ENCODE measurements at regions not wholly inside any gene's neighbourhood (a gene's known extent, or its start where the extent isn't known, plus 50 kb on each side); places are given as distances from the start of the nearest gene placed in this dataset.

DNA sequence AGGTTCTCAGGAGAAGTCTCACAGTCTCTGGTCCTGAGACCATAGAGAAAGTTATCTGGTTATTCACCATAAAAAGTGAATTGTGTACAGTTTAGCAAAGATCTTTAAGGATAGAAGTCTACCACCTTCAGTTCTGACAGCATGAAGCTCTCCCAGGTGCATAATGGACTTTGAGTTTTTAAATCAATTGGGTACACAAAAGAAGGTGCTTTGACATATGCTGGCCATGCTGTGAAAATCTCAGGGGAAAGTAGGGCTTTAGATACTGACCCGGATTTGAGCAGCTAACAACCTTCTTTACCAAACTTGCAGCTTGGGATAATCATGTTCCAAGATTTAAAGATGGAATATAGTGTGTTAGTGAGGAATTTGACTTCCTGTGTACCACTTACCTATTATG is 264.2 kb downstream of the ZSWIM6 start:
- DNase-seq = no peak

DNA sequence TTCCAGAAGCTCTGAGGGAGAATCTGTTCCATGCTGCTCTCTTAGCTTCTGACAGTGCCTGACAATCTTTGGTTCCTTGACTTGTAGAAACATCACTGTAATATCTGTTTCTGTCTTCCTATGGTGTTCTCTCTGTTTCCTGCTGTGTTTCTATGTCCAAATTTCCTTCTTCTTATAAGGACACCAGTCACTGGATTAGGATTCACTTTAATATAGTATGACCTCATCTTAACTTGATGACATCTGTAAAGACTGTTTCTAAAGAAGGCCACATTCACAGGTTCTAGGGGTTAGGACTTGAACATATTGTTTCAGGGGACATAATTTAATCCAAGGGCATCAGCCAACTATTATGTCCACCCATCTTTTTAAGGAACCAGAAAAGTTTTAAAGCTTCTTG is 265.6 kb downstream of the ZSWIM6 start:
- no peak for DNase-seq

DNA sequence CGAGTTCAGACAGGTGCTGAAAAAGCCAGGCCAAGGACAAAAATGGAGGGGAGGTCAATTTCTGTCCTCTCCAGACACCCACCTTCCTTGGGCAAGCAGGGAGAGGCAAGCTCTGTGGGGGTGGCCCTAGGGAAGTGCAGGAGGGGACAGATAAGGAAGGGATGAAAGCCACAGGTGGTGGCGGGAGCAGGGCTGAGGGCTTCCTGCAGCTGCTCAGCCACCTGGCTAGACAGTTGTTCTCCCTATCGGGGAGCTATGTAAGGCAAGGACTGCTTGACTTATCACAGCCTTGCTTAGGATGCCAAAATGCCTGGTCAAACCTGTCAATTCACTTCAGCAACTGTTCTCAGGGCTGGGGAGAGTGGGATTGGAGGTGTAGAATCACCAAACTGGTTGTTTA is 266.1 kb downstream of the ZSWIM6 start:
- DNase-seq = no peak

DNA sequence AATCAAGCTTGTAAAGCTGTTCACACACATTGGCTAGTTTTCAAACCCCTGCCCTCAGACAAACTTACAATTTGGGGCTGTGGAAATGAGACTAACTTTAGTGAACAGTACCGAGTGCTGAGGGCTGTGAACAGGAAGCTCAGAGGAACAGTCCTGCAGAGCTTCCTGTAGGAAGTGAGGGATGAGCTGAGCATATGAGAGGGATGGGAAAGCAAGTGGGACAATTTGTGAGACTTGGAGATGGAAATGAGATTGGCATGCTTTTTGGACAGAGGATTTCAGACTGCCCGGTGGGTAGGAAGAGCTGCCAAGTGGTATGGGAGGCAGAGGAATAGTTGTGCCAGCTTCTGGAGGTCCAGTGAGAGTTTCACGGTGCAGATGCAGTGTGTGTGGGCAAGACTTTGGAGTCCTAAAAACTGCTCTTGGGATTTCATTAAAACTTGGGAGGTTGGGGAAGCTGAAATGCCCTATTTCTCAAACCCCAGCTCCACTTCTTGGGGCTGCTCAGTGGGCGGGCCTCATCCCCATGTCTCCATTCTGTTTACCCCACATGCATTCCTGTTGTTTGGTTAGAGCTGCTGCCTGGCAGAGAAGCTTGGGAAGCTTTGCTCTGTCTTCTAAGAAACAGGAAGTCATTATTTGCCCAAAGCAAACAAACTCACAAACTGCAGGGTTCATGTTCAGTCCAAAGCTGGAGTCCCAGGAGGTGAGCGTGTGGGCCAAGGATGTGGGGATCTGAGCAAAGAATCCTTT is 267.5 kb downstream of the ZSWIM6 start:
- DNase-seq = peak; percentile 32

DNA sequence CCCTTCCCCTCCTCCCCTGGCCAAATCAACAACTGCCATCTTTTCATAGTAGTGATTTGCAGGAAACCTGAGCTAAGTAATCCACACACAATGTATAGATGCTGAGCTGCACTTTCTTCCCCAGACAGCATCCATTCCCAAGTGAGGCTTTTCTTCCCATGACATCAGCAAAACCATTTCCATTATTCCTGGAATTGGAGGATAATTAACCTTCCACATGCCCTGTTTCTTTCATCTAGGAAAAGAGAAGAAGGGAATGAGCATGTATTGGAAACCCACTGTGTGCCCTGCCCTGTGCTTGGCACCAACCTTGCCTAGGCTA is 268.0 kb downstream of the ZSWIM6 start:
- DNase-seq = no peak

DNA sequence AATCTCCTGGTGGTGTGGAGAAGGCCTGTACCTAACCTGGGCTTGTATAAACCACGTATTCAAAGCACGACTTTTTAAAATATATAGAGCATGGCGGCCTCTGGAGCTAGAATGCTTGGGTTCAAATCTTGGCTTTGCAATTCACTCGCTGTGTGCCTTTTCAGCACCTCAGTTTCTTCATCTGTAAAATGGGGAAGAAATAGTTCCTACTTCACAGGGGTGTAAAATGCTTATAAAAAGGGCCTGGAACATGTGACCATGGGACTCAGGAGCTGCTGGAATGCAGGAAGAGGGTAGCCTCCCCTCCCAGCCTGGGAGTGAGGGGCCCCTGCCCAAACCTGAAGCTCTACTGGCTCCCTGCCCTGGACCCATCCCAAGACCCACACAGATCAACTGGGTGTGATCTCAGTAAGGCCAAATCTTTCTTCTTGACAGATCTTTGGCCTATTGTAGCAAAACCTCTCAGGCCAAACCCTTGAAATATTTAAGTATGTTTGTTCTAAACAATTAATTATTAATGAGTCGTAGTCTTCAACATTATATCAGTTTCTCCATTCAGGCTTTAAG is 269.0 kb downstream of the ZSWIM6 start:
- DNase-seq = peak; percentile 12

DNA sequence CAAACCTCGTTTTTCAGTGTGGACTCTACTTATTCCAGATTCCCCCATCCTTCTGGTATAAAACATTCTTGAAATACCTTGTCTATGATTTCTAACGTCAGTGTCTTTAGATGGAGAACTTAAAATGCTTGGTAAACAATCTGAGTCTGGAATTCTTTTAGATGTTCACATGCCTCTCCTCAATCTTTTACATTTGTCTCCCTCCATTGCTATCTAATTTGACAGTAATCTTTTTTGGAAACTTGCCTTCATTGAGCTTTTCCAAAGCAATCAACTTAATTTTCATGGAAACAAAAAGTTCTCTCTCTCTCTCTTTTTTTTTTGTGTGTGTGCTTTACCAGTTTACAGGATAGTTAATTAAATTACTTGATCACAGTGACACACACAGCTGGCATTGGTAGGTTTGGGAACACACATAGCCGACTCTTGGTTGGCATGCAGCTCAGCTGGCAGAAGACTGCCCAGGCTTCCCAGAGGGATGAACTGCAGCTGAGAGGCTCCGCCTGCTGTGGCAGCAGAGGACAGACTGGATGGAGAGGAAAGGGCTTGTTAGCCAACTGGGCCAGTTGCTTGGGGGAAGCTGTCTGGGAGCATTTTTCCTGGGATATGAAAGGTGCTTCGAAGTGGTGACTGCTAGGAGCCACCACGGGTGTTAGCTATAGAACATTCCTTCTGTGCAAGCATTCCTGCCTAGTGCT is 271.3 kb downstream of the ZSWIM6 start:
- peak; percentile 48 for DNase-seq

- DNase-seq = peak; percentile 11
These were observed 272.3 kb downstream of the ZSWIM6 start for GRCh38 chr5:61604076-61605025.

DNA sequence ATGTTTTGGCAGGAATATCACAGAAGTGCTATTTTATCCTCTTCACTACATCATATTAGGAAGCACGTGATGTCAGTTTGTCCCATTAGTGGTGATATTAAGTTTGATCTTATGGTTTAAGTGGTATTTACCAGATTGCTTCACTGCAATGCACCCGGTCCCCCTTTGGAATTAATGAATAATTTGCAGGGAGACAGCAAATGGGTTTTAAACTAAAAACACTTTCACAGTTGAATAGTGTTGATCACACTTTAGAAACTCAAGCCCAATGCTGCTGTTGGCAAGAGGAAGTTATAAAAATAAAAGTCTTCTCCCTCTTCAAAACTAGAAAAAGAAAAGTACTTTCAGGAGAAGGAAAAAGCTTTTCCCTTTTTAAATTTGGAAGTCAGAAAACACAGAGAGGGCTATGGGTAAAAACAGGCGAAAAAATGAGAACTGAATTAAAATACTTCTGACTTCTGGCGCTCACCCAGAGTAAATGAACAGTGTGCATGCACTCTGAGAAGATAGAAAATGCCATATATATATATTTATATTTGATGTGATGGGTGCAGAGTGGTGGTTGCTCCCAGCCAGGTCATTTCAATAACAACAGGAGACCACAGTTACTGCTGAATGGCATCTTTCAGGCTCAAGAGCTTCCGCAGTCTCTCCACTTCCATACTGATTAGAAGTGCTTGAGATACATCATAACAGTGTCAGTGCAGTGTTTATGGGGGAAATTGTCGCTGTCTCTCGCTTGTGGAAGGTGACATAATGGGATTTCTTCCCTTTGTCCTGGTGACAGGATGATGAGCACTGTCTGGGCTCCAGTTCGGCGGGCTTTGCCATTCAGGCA is 278.0 kb downstream of the ZSWIM6 start:
- no peak for DNase-seq

DNA sequence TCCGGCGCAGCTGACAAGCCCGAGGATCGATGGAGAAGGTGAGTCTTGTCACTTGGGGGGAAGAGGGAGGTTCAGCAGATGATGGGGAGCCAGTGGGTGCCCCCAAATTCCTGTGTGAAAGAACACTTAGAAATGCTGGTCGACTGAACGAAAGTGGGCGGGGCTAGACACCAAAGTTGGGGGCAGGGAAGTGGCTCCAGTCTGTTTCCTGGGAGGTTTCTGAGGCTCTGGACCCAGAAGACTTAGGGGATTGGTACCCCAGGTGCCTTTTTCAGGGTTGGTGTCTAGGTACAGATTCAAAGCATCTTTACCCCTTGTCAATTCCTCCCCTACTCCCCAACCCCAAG is 278.6 kb downstream of the ZSWIM6 start:
- DNase-seq = no peak

- no peak for DNase-seq
These were observed 280.4 kb downstream of the ZSWIM6 start for GRCh38 chr5:61612431-61612830.

DNA sequence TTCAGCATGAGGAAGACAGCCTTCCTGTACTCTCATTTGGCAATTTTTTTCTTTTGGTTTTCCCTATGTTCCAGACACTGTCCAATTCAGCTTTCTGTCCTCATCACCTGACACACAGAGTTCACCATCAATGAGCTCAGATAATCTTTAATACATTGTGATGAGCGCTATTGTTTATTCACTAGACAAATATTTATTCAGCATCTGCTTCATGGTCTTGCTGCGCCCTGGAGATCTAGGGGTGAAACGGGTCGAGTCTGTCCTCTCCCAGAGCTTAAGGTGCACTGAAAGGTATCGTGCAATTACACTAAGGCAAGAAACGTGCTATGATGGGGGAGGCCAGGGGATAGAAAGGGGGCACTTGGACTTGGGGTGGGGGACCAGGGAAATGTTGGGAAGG is 281.6 kb downstream of the ZSWIM6 start:
- DNase-seq = no peak

- no peak for DNase-seq
These were observed 282.5 kb downstream of the ZSWIM6 start for GRCh38 chr5:61614606-61615005.

- no peak for DNase-seq
These were observed 285.0 kb downstream of the ZSWIM6 start for GRCh38 chr5:61617039-61617438.

DNA sequence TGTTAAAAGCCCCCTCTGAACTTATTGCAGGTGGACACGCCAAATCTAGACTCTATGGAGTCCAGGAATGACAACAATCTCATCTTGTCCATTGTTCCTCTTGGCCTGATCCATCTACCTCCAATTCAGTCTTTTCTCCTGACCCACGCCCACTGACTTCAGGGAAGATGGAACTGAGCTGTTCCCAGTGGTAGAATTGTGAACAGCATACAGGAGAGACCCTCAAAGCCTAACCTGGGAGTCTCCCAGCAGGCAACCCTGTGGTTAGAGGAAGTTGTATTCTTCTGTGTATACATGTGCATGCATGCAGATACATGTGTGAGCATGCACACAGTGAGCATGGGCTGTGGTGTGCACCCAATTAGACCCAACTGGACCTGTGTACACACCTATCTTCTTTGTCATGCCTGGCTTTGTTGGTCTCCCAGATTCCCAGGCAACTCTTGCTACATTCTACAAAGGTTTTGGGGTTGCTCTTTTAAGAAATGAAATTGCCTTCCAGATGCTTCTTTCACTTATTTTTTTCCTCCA is 286.0 kb downstream of the ZSWIM6 start:
- no peak for DNase-seq

- DNase-seq = no peak
These were observed 286.5 kb downstream of the ZSWIM6 start for GRCh38 chr5:61618577-61618976.

DNA sequence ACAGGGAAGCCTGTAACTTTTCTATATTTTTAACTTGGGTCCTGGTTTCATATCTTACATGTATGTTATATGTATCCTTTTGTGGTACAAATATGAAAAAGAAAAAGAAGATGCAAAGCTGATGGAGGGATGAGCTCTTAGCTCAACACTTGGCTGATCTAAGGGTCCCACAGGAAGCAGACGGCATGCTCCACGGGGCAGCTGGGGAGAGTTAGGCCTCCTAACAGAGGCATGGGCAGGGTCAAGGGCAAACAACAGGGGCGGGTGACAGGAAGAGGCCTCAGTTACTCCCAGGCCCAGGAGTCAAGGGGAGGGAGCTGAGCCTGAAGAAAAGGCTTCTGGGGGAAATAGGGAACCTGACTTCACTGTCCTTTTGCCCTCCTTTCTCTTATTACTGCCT is 287.2 kb downstream of the ZSWIM6 start:
- no peak for DNase-seq

- DNase-seq = no peak
These were observed 287.9 kb downstream of the ZSWIM6 start for GRCh38 chr5:61619777-61620518.

DNA sequence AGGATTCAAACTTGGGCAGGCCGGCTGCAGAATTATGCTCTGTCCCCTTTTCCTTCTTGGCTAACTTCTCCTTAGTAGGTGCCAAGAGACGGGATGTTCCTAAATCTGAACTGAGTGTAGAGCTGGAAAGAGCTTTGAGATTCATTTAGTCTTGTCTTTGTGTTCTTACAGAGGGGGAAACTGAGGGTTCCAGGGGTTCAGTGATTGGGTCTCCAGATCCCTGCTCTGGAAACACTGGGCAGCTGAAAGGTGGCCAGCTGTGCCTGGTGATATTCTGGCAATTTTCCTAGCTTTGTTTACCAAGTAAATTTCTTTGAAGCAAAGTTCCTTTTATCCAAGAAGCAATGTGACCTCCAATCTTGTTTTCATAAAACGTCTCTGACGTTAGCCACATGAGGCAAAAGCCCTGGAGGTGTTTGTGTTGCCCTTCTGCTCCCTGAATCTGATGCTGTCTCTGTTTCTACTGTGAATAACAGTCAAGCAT is 288.7 kb downstream of the ZSWIM6 start:
- DNase-seq = no peak

- no peak for DNase-seq
These were observed 289.2 kb downstream of the ZSWIM6 start for GRCh38 chr5:61621202-61621650.

- no peak for DNase-seq
These were observed 290.1 kb downstream of the ZSWIM6 start for GRCh38 chr5:61622156-61622555.
